Ectodermal cell (in vitro differentiated cells): ENCODE measurements at regions not wholly inside any gene's neighbourhood (a gene's known extent, or its start where the extent isn't known, plus 50 kb on each side); places are given as distances from the start of the nearest gene placed in this dataset.

Experiments used
- H3K27ac ChIP-seq: 2 replicates; pipeline ENCODE4 v1.7.0; 2013; ENCODE audit warnings: mild to moderate bottlenecking, low read depth, low read length; ENCODE audit not compliant: insufficient read depth, poor library complexity, severe bottlenecking
- H3K27me3 ChIP-seq: 2 replicates; pipeline ENCODE4 v1.7.0; 2013; ENCODE audit warnings: mild to moderate bottlenecking, low read length; ENCODE audit not compliant: insufficient read depth, control insufficient read depth, poor library complexity, severe bottlenecking
- H3K36me3 ChIP-seq: one replicate; pipeline ENCODE4 v1.7.0; 2013; ENCODE audit warnings: low read length; ENCODE audit not compliant: control insufficient read depth, insufficient read depth
- H3K4me1 ChIP-seq: one replicate; pipeline ENCODE4 v1.7.0; 2013; ENCODE audit warnings: low read length; ENCODE audit not compliant: control insufficient read depth, insufficient read depth
- H3K4me3 ChIP-seq: 2 replicates; pipeline ENCODE4 v1.7.0; 2013; ENCODE audit warnings: low read depth, low read length, control low read depth; ENCODE audit not compliant: insufficient read depth
- H3K9me3 ChIP-seq: 2 replicates; pipeline ENCODE4 v1.7.0; 2013; ENCODE audit warnings: mild to moderate bottlenecking, low read length, moderate library complexity; ENCODE audit not compliant: control insufficient read depth
- WGBS, 2 experiments: methylation state at CpG; one replicate each; pipeline ENCODE4 v1.1.7; 2013; ENCODE audit warnings: missing lambda C conversion rate in 2 of 2; 5-methylcytosine and 5-hydroxymethylcytosine counted together

GRCh38 chr13:50403311-50403710, 388.1 kb downstream of the KCNRG start:
- Histone ChIP-seq H3K4me1 (no peaks in the 10 kb centered on the region), H3K36me3 (no peaks in the 10 kb centered on the region), H3K27ac (no peak overlapping the region), H3K27me3 (no peaks in the 10 kb centered on the region), H3K4me3 (no peak overlapping the region), H3K9me3 (no peaks in the 10 kb centered on the region)
- WGBS, 2 experiments = 80 to 85% methylated on average over 1 of the region's 1 CpG

GRCh38 chr13:50404116-50404515, 388.9 kb downstream of the KCNRG start:
- 74 to 77% methylated on average over 3 of the region's 3 CpGs for WGBS, 2 experiments

GRCh38 chr13:50404769-50405168, 389.5 kb downstream of the KCNRG start:
- no peaks in the 10 kb centered on the region for H3K9me3 ChIP-seq
- H3K4me1 ChIP-seq = no peaks in the 10 kb centered on the region
- H3K36me3 ChIP-seq = no peaks in the 10 kb centered on the region
- H3K4me3 ChIP-seq = no peak overlapping the region
- H3K27ac ChIP-seq = no peak overlapping the region
- H3K27me3 ChIP-seq = no peaks in the 10 kb centered on the region
- 86 to 92% methylated on average over 1 of the region's 1 CpG for WGBS, 2 experiments

More at GRCh38 chr13:50404116-50404515, 388.9 kb downstream of the KCNRG start:
- H3K4me3 ChIP-seq = no peak overlapping the region
- H3K27me3 ChIP-seq = no peaks in the 10 kb centered on the region
- H3K4me1 ChIP-seq = no peaks in the 10 kb centered on the region
- H3K36me3 ChIP-seq = no peaks in the 10 kb centered on the region
- no peak overlapping the region for H3K27ac ChIP-seq
- H3K9me3 ChIP-seq = no peaks in the 10 kb centered on the region

GRCh38 chr13:50406831-50407230, 391.6 kb downstream of the KCNRG start:
- H3K36me3 ChIP-seq = no peaks in the 10 kb centered on the region
- H3K9me3 ChIP-seq = no peaks in the 10 kb centered on the region
- peaks cover 6% of the 10 kb centered on the region for H3K4me1 ChIP-seq
- 96 to 97% methylated on average over 3 of the region's 3 CpGs for WGBS, 2 experiments
- H3K27ac ChIP-seq = no peak overlapping the region
- no peak overlapping the region for H3K4me3 ChIP-seq
- H3K27me3 ChIP-seq = no peaks in the 10 kb centered on the region

GRCh38 chr13:50408068-50408467, 392.8 kb downstream of the KCNRG start:
- Histone ChIP-seq H3K27ac (no peak overlapping the region), H3K9me3 (no peaks in the 10 kb centered on the region), H3K27me3 (no peaks in the 10 kb centered on the region), H3K36me3 (no peaks in the 10 kb centered on the region), H3K4me3 (no peak overlapping the region), H3K4me1 (peaks cover 6% of the 10 kb centered on the region)
- 91 to 94% methylated on average over 2 to 3 of the region's 3 CpGs for WGBS, 2 experiments

- WGBS, 2 experiments = 89 to 98% methylated on average over 2 of the region's 2 CpGs
Observed at GRCh38 chr13:50409220-50409619, 394.0 kb downstream of the KCNRG start.

GRCh38 chr13:50410921-50411746, 395.9 kb downstream of the KCNRG start:
- H3K27me3 ChIP-seq = no peaks in the 10 kb centered on the region
- 87 to 91% methylated on average over 5 of the region's 5 CpGs for WGBS, 2 experiments
- no peak overlapping the region for H3K4me3 ChIP-seq
- H3K9me3 ChIP-seq = no peaks in the 10 kb centered on the region
- H3K4me1 ChIP-seq = peaks cover 6% of the 10 kb centered on the region
- no peaks in the 10 kb centered on the region for H3K36me3 ChIP-seq
- no peak overlapping the region for H3K27ac ChIP-seq

More at GRCh38 chr13:50409220-50409619, 394.0 kb downstream of the KCNRG start:
- Histone ChIP-seq H3K9me3 (no peaks in the 10 kb centered on the region), H3K4me1 (peaks cover 6% of the 10 kb centered on the region), H3K4me3 (no peak overlapping the region), H3K36me3 (no peaks in the 10 kb centered on the region), H3K27ac (no peak overlapping the region), H3K27me3 (no peaks in the 10 kb centered on the region)

- Histone ChIP-seq H3K36me3 (no peaks in the 10 kb centered on the region), H3K4me3 (no peak overlapping the region), H3K9me3 (no peaks in the 10 kb centered on the region), H3K4me1 (peaks cover 6% of the 10 kb centered on the region), H3K27me3 (no peaks in the 10 kb centered on the region), H3K27ac (no peak overlapping the region)
- 92 to 93% methylated on average over 4 of the region's 4 CpGs for WGBS, 2 experiments
Observed at GRCh38 chr13:50412046-50412617, 396.9 kb downstream of the KCNRG start.

- Histone ChIP-seq H3K27ac (no peak overlapping the region), H3K4me1 (peaks cover 6% of the 10 kb centered on the region), H3K4me3 (no peak overlapping the region), H3K9me3 (no peaks in the 10 kb centered on the region), H3K36me3 (no peaks in the 10 kb centered on the region), H3K27me3 (no peaks in the 10 kb centered on the region)
- WGBS, 2 experiments = 92 to 94% methylated on average over 1 of the region's 1 CpG
Observed at GRCh38 chr13:50414640-50415039, 399.4 kb downstream of the KCNRG start.

GRCh38 chr13:50415428-50415827, 400.2 kb downstream of the KCNRG start:
- Histone ChIP-seq H3K36me3 (no peaks in the 10 kb centered on the region), H3K27ac (no peak overlapping the region), H3K4me1 (peaks cover 6% of the 10 kb centered on the region), H3K9me3 (no peaks in the 10 kb centered on the region), H3K4me3 (no peak overlapping the region), H3K27me3 (no peaks in the 10 kb centered on the region)
- WGBS, 2 experiments = 91 to 96% methylated on average over 3 of the region's 3 CpGs
